T-helper 2 cell treated with Interferon-gamma antibody and Interleukin-4, amounts not matched to agents 5 μg/mL and 100 μg/mL, for 36 hours (primary cell): ENCODE measurements at regions not wholly inside any gene's neighbourhood (a gene's known extent, or its start where the extent isn't known, plus 50 kb on each side); places are given as distances from the start of the nearest gene placed in this dataset.

ENCODE experiments used
- DNase-seq: peaks from one replicate; pipeline ENCODE4 v3.0.0; 2021; ENCODE audit warnings: low spot score
- H3K27ac Mint-ChIP-seq: one replicate; pipeline ENCODE4 v1.8.0; 2021; ENCODE audit warnings: mild to moderate bottlenecking, mixed read lengths
- H3K27me3 Mint-ChIP-seq: one replicate; pipeline ENCODE4 v1.8.0; 2021; ENCODE audit warnings: low read depth, mixed read lengths
- H3K36me3 Mint-ChIP-seq: one replicate; pipeline ENCODE4 v1.8.0; 2021; ENCODE audit warnings: low read depth, mixed read lengths
- H3K4me1 Mint-ChIP-seq: one replicate; pipeline ENCODE4 v1.8.0; 2021; ENCODE audit warnings: low read depth, mixed read lengths
- H3K4me3 Mint-ChIP-seq: one replicate; pipeline ENCODE4 v1.8.0; 2022; ENCODE audit warnings: mild to moderate bottlenecking, moderate library complexity, mixed read lengths
- H3K9me3 Mint-ChIP-seq: one replicate; pipeline ENCODE4 v1.8.0; 2021; ENCODE audit warnings: mixed read lengths

- Mint-ChIP-seq H3K27ac (no peak overlapping the region), H3K9me3 (no peaks in the 10 kb centered on the region), H3K36me3 (no peaks in the 10 kb centered on the region), H3K27me3 (no peaks in the 10 kb centered on the region), H3K4me3 (no peak overlapping the region), H3K4me1 (no peaks in the 10 kb centered on the region)
- no peak for DNase-seq
Observed at GRCh38 chr2:129731907-129732629, 247.4 kb upstream of the RAB6C start.

GRCh38 chr2:129732630-129733026 is 246.8 kb upstream of the RAB6C start:
- no peak for DNase-seq
- Mint-ChIP-seq H3K4me3 (no peak overlapping the region), H3K36me3 (no peaks in the 10 kb centered on the region), H3K27me3 (no peaks in the 10 kb centered on the region), H3K27ac (no peak overlapping the region), H3K9me3 (no peaks in the 10 kb centered on the region), H3K4me1 (no peaks in the 10 kb centered on the region)

- Mint-ChIP-seq H3K36me3 (no peaks in the 10 kb centered on the region), H3K4me3 (no peak overlapping the region)
Observed at GRCh38 chr2:129733041-129733440, 246.4 kb upstream of the RAB6C start.

GRCh38 chr2:129733579-129733978 is 245.9 kb upstream of the RAB6C start:
- DNase-seq, result no peak
- Mint-ChIP-seq H3K27ac (no peak overlapping the region), H3K36me3 (no peaks in the 10 kb centered on the region), H3K27me3 (no peaks in the 10 kb centered on the region), H3K9me3 (no peaks in the 10 kb centered on the region), H3K4me3 (no peak overlapping the region), H3K4me1 (no peaks in the 10 kb centered on the region)

More at GRCh38 chr2:129733041-129733440, 246.4 kb upstream of the RAB6C start:
- H3K27ac Mint-ChIP-seq, result no peak overlapping the region
- no peaks in the 10 kb centered on the region for H3K4me1 Mint-ChIP-seq
- no peaks in the 10 kb centered on the region for H3K9me3 Mint-ChIP-seq
- DNase-seq, result no peak
- no peaks in the 10 kb centered on the region for H3K27me3 Mint-ChIP-seq

- no peak for DNase-seq
- H3K27ac Mint-ChIP-seq, result no peak overlapping the region
Observed at GRCh38 chr2:129734343-129735034, 245.0 kb upstream of the RAB6C start.

GRCh38 chr2:129735576-129735975 is 243.9 kb upstream of the RAB6C start:
- no peak for DNase-seq
- Mint-ChIP-seq H3K9me3 (no peaks in the 10 kb centered on the region), H3K27me3 (no peaks in the 10 kb centered on the region), H3K27ac (no peak overlapping the region), H3K4me3 (no peak overlapping the region), H3K4me1 (no peaks in the 10 kb centered on the region), H3K36me3 (no peaks in the 10 kb centered on the region)

More at GRCh38 chr2:129734343-129735034, 245.0 kb upstream of the RAB6C start:
- Mint-ChIP-seq H3K9me3 (no peaks in the 10 kb centered on the region), H3K4me1 (no peaks in the 10 kb centered on the region), H3K4me3 (no peak overlapping the region), H3K36me3 (no peaks in the 10 kb centered on the region), H3K27me3 (no peaks in the 10 kb centered on the region)

GRCh38 chr2:129737660-129738527 is 241.6 kb upstream of the RAB6C start:
- no peak for DNase-seq
- no peaks in the 10 kb centered on the region for H3K4me1 Mint-ChIP-seq
- H3K27me3 Mint-ChIP-seq, result no peaks in the 10 kb centered on the region
- H3K9me3 Mint-ChIP-seq, result no peaks in the 10 kb centered on the region
- H3K4me3 Mint-ChIP-seq, result no peak overlapping the region
- no peak overlapping the region for H3K27ac Mint-ChIP-seq
- H3K36me3 Mint-ChIP-seq, result no peaks in the 10 kb centered on the region

- Mint-ChIP-seq H3K9me3 (no peaks in the 10 kb centered on the region), H3K27me3 (no peaks in the 10 kb centered on the region), H3K4me3 (no peak overlapping the region)
Observed at GRCh38 chr2:129738799-129739198, 240.7 kb upstream of the RAB6C start.

GRCh38 chr2:129740504-129740903 is 239.0 kb upstream of the RAB6C start:
- no peaks in the 10 kb centered on the region for H3K9me3 Mint-ChIP-seq
- H3K27me3 Mint-ChIP-seq, result no peaks in the 10 kb centered on the region
- no peak for DNase-seq
- no peaks in the 10 kb centered on the region for H3K36me3 Mint-ChIP-seq
- no peaks in the 10 kb centered on the region for H3K4me1 Mint-ChIP-seq
- no peak overlapping the region for H3K27ac Mint-ChIP-seq
- no peak overlapping the region for H3K4me3 Mint-ChIP-seq

More at GRCh38 chr2:129738799-129739198, 240.7 kb upstream of the RAB6C start:
- Mint-ChIP-seq H3K27ac (no peak overlapping the region), H3K36me3 (no peaks in the 10 kb centered on the region), H3K4me1 (no peaks in the 10 kb centered on the region)
- no peak for DNase-seq

- Mint-ChIP-seq H3K27me3 (no peaks in the 10 kb centered on the region), H3K36me3 (no peaks in the 10 kb centered on the region), H3K9me3 (no peaks in the 10 kb centered on the region), H3K4me1 (no peaks in the 10 kb centered on the region), H3K27ac (no peak overlapping the region), H3K4me3 (no peak overlapping the region)
- no peak for DNase-seq
Observed at GRCh38 chr2:129741165-129741564, 238.3 kb upstream of the RAB6C start.

- H3K4me1 Mint-ChIP-seq, result no peaks in the 10 kb centered on the region
- H3K27ac Mint-ChIP-seq, result no peak overlapping the region
Observed at GRCh38 chr2:129741623-129742022, 237.8 kb upstream of the RAB6C start.

GRCh38 chr2:129742415-129743180 is 236.9 kb upstream of the RAB6C start:
- H3K27ac Mint-ChIP-seq, result no peak overlapping the region
- no peaks in the 10 kb centered on the region for H3K27me3 Mint-ChIP-seq
- H3K36me3 Mint-ChIP-seq, result no peaks in the 10 kb centered on the region
- H3K9me3 Mint-ChIP-seq, result no peaks in the 10 kb centered on the region
- no peak for DNase-seq
- H3K4me1 Mint-ChIP-seq, result no peaks in the 10 kb centered on the region
- no peak overlapping the region for H3K4me3 Mint-ChIP-seq

More at GRCh38 chr2:129741623-129742022, 237.8 kb upstream of the RAB6C start:
- Mint-ChIP-seq H3K36me3 (no peaks in the 10 kb centered on the region), H3K4me3 (no peak overlapping the region), H3K27me3 (no peaks in the 10 kb centered on the region), H3K9me3 (no peaks in the 10 kb centered on the region)
- no peak for DNase-seq

GRCh38 chr2:129744141-129744540 is 235.3 kb upstream of the RAB6C start:
- Mint-ChIP-seq H3K4me1 (no peaks in the 10 kb centered on the region), H3K36me3 (no peaks in the 10 kb centered on the region), H3K4me3 (no peak overlapping the region), H3K27ac (no peak overlapping the region), H3K27me3 (peaks cover 1% of the 10 kb centered on the region), H3K9me3 (no peaks in the 10 kb centered on the region)
- DNase-seq, result no peak
